Astrocyte (in vitro differentiated cells and primary cell): ENCODE measurements at regions not wholly inside any gene's neighbourhood (a gene's known extent, or its start where the extent isn't known, plus 50 kb on each side); places are given as distances from the start of the nearest gene placed in this dataset.

Experiments used
- DNase-seq: peaks from one replicate; pipeline ENCODE4 v3.0.0-alpha.2; 2010; ENCODE audit warnings: low read depth
- FAIRE-seq: peaks from 2 replicates; lab custom pipeline; 2011; peaks lifted over from hg19 to GRCh38; lab: Jason Lieb, UNC
- H2AFZ ChIP-seq: 2 replicates; pipeline ENCODE4 v1.6.0; 2012; ENCODE audit warnings: low read depth, low read length, inconsistent platforms
- H3K27ac ChIP-seq: 2 replicates; pipeline ENCODE4 v1.5.1; 2011; ENCODE audit warnings: low read depth, low read length, inconsistent platforms
- H3K27me3 ChIP-seq: 2 replicates; pipeline ENCODE4 v1.6.0; 2011; ENCODE audit warnings: low read length, inconsistent platforms; ENCODE audit not compliant: insufficient read depth
- H3K36me3 ChIP-seq: 2 replicates; pipeline ENCODE4 v1.5.1; 2011; ENCODE audit warnings: low read length, inconsistent platforms; ENCODE audit not compliant: insufficient read depth
- H3K4me1 ChIP-seq: 2 replicates; pipeline ENCODE4 v1.5.1; 2011; ENCODE audit warnings: low read length, inconsistent platforms; ENCODE audit not compliant: insufficient read depth
- H3K4me2 ChIP-seq: 2 replicates; pipeline ENCODE4 v1.6.0; 2012; ENCODE audit warnings: low read length, inconsistent platforms
- H3K4me3 ChIP-seq: 2 replicates; pipeline ENCODE4 v1.5.1; 2011; ENCODE audit warnings: low read depth, mild to moderate bottlenecking, low read length, inconsistent platforms; ENCODE audit not compliant: insufficient read depth
- H3K79me2 ChIP-seq: 2 replicates; pipeline ENCODE4 v1.6.0; 2012; ENCODE audit warnings: mild to moderate bottlenecking, low read length, inconsistent platforms; ENCODE audit not compliant: insufficient read depth
- H3K9ac ChIP-seq: 2 replicates; pipeline ENCODE4 v1.6.0; 2012; ENCODE audit warnings: mild to moderate bottlenecking, low read length, inconsistent platforms
- H3K9me3 ChIP-seq: 2 replicates; pipeline ENCODE4 v1.5.1; 2012; ENCODE audit warnings: low read depth, mild to moderate bottlenecking, low read length, inconsistent platforms; ENCODE audit not compliant: insufficient read depth
- H4K20me1 ChIP-seq: 2 replicates; pipeline ENCODE4 v1.6.0; 2012; ENCODE audit warnings: low read length, inconsistent platforms; ENCODE audit not compliant: insufficient read depth
- H3K27ac Mint-ChIP-seq: one replicate; pipeline ENCODE4 v1.8.0; 2021; ENCODE audit warnings: mild to moderate bottlenecking, mixed read lengths; ENCODE audit not compliant: unreplicated experiment
- H3K27me3 Mint-ChIP-seq: one replicate; pipeline ENCODE4 v1.8.0; 2021; ENCODE audit warnings: low read depth, mixed read lengths; ENCODE audit not compliant: unreplicated experiment
- H3K36me3 Mint-ChIP-seq: one replicate; pipeline ENCODE4 v1.8.0; 2021; ENCODE audit warnings: low read depth, mixed read lengths; ENCODE audit not compliant: unreplicated experiment
- H3K4me1 Mint-ChIP-seq: one replicate; pipeline ENCODE4 v1.8.0; 2021; ENCODE audit warnings: low read depth, mixed read lengths; ENCODE audit not compliant: unreplicated experiment
- H3K4me3 Mint-ChIP-seq: one replicate; pipeline ENCODE4 v1.8.0; 2021; ENCODE audit warnings: mild to moderate bottlenecking, moderate library complexity, mixed read lengths; ENCODE audit not compliant: unreplicated experiment
- H3K9me3 Mint-ChIP-seq: one replicate; pipeline ENCODE4 v1.8.0; 2021; ENCODE audit warnings: mild to moderate bottlenecking, mixed read lengths; ENCODE audit not compliant: unreplicated experiment
- EZH2 ChIP-seq: IDR thresholded peaks from 2 replicates; pipeline ENCODE4 v1.6.1; 2012; ENCODE audit warnings: mild to moderate bottlenecking, low read length, inconsistent platforms; ENCODE audit not compliant: insufficient read depth
- TF ChIP-seq, protein P1 (sequence below): IDR thresholded peaks from 2 replicates; pipeline ENCODE4 v1.5.1; 2011; ENCODE audit warnings: low read depth, mild to moderate bottlenecking, inconsistent platforms, low read length, moderate library complexity; ENCODE audit not compliant: insufficient read depth

DNA sequence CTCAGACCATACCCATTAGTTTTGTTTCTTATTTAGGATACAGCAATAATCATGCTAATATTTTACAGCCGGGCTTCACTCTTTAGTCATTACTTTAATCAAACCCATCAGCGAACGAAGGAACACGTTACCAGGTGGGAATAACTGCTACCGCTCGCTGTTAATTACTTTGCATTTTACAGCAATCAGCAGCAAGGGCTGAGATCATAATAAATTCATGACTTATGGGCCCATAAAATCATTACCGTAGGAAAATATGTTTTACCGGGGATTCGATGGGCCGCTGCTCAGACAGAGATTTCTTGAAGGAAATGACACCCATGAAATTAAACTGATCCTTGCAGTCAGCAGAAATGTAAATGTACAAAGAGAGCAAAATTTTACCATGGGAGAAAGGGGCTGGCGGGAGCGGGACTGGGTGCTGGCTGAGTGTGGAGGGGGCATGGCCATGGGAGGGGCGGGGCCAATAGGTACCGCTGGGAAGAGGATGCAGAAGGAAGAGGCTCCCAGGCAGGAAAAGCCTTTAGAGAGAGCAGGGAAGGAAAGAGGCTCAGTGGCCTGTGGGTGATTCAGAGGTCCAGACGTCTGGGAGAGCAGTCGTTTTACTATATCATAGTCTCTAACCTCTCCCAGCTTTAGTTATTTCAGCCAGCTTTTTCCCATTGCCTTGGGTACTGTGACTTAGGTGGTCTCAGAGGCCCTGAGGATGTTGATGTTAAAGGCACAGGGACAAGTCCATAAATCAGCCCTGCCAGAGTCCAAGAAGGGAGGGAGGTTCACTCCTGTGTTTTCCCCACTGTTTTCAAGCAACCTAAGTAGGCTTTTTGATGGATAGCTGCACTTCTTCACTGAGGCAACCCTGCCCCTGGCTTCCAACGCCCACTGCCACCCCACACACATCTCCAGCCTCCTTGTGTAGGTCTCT, 258.9 kb downstream of the SEC16B start:
- H3K36me3 ChIP-seq, result no peaks in the 10 kb centered on the region
- H4K20me1 ChIP-seq, result no peaks in the 10 kb centered on the region
- no peak overlapping the region for H3K27ac ChIP-seq
- H3K9ac ChIP-seq, result no peak overlapping the region
- H3K4me3 Mint-ChIP-seq, result no peak overlapping the region
- FAIRE-seq (no peak), DNase-seq (no peak)
- no peak overlapping the region for H3K4me2 ChIP-seq
- H3K27me3 ChIP-seq, result no peaks in the 10 kb centered on the region
- H3K4me1 Mint-ChIP-seq, result peaks cover 3% of the 10 kb centered on the region
- no peak overlapping the region for H2AFZ ChIP-seq
- peaks cover 10% of the 10 kb centered on the region for H3K27me3 Mint-ChIP-seq
- H3K9me3 Mint-ChIP-seq, result peaks cover 5% of the 10 kb centered on the region
- H3K9me3 ChIP-seq, result no peaks in the 10 kb centered on the region
- no peak overlapping the region for H3K4me3 ChIP-seq
- H3K36me3 Mint-ChIP-seq, result no peaks in the 10 kb centered on the region
- H3K79me2 ChIP-seq, result no peaks in the 10 kb centered on the region
- TF ChIP-seq, protein P1, sequence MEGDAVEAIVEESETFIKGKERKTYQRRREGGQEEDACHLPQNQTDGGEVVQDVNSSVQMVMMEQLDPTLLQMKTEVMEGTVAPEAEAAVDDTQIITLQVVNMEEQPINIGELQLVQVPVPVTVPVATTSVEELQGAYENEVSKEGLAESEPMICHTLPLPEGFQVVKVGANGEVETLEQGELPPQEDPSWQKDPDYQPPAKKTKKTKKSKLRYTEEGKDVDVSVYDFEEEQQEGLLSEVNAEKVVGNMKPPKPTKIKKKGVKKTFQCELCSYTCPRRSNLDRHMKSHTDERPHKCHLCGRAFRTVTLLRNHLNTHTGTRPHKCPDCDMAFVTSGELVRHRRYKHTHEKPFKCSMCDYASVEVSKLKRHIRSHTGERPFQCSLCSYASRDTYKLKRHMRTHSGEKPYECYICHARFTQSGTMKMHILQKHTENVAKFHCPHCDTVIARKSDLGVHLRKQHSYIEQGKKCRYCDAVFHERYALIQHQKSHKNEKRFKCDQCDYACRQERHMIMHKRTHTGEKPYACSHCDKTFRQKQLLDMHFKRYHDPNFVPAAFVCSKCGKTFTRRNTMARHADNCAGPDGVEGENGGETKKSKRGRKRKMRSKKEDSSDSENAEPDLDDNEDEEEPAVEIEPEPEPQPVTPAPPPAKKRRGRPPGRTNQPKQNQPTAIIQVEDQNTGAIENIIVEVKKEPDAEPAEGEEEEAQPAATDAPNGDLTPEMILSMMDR, result no peak
- TF ChIP-seq EZH2, result no peak
- H3K27ac Mint-ChIP-seq, result no peak overlapping the region
- H3K4me1 ChIP-seq, result no peaks in the 10 kb centered on the region

DNA sequence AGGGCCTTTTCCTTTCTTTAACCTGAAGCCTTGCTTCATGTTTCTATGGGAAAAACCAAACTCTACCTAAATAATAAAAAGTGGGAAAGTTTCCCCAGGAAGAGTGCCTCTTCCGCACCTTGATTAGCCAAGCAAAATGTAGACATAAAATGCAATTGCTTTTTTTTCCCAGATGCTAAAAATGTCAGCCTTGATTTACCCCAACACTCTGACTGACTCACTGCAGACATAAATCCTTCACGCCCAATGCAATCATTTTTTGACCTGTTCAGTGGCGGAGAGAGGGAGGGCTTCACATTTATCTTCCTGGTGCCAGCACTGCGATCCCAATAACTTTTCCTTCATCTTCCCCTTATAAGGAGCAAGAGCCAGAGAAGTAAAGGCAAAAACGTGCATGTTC, 261.5 kb downstream of the SEC16B start:
- H3K36me3 ChIP-seq, result no peaks in the 10 kb centered on the region
- no peak for TF ChIP-seq EZH2
- TF ChIP-seq, protein P1, result no peak
- no peaks in the 10 kb centered on the region for H3K27me3 ChIP-seq
- no peak overlapping the region for H3K4me3 Mint-ChIP-seq
- H3K27ac Mint-ChIP-seq, result no peak overlapping the region
- peaks cover 5% of the 10 kb centered on the region for H3K4me1 Mint-ChIP-seq
- H3K27me3 Mint-ChIP-seq, result peaks cover 8% of the 10 kb centered on the region
- H3K27ac ChIP-seq, result no peak overlapping the region
- H3K9ac ChIP-seq, result no peak overlapping the region
- no peak for FAIRE-seq
- no peaks in the 10 kb centered on the region for H3K36me3 Mint-ChIP-seq
- H3K4me3 ChIP-seq, result no peak overlapping the region
- no peaks in the 10 kb centered on the region for H3K9me3 Mint-ChIP-seq
- no peaks in the 10 kb centered on the region for H4K20me1 ChIP-seq
- H3K79me2 ChIP-seq, result no peaks in the 10 kb centered on the region
- H3K9me3 ChIP-seq, result no peaks in the 10 kb centered on the region
- H3K4me2 ChIP-seq, result no peak overlapping the region
- no peak for DNase-seq
- no peaks in the 10 kb centered on the region for H3K4me1 ChIP-seq
- no peak overlapping the region for H2AFZ ChIP-seq

DNA sequence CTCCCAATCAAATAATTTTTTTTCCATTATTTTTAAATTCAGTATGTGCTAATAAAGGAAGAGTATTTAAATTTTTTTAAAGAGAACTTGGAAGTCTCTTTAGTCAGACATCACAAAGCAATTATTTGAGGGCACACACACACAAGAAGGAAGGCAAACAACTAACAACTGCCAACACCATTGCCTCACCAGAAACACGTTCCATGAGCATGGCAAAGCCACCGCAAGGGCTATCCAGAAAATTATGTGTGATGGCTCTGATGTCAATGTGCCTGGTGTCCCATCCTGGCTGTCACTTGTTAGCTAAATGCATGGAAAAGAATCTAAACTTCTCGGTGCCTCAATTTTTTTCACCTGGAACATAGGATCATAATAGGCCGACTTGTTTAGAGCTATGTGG, 262.9 kb downstream of the SEC16B start:
- Histone ChIP-seq H3K4me1 (no peaks in the 10 kb centered on the region), H4K20me1 (no peaks in the 10 kb centered on the region), H3K9ac (no peak overlapping the region), H3K27ac (no peak overlapping the region), H3K79me2 (no peaks in the 10 kb centered on the region), H3K4me2 (no peak overlapping the region), H2AFZ (no peak overlapping the region), H3K27me3 (no peaks in the 10 kb centered on the region), H3K9me3 (no peaks in the 10 kb centered on the region), H3K36me3 (no peaks in the 10 kb centered on the region), H3K4me3 (no peak overlapping the region)
- no peak overlapping the region for H3K27ac Mint-ChIP-seq
- TF ChIP-seq, protein P1, result no peak
- no peak for TF ChIP-seq EZH2
- H3K9me3 Mint-ChIP-seq, result no peaks in the 10 kb centered on the region
- H3K36me3 Mint-ChIP-seq, result no peaks in the 10 kb centered on the region
- H3K27me3 Mint-ChIP-seq, result peaks cover 8% of the 10 kb centered on the region
- H3K4me3 Mint-ChIP-seq, result no peak overlapping the region
- FAIRE-seq (no peak), DNase-seq (no peak)
- peaks cover 5% of the 10 kb centered on the region for H3K4me1 Mint-ChIP-seq
